HCT116 (cell line): ENCODE measurements at regions not wholly inside any gene's neighbourhood (a gene's known extent, or its start where the extent isn't known, plus 50 kb on each side); places are given as distances from the start of the nearest gene placed in this dataset.

Experiments
- ATAC-seq: fragments of 200-7000 bp; cut with Tn5 transposase; 2 replicates; pipeline ENCODE4 v1.9.1; 2020; ENCODE audit warnings: mild to moderate bottlenecking, moderate library complexity
- BruUV-seq: library from RNA; stranded (reverse); fragments of 400-500 nt; replicated peaks from 2 replicates; lab custom pipeline; 2021; lab: Mats Ljungman, UMichigan
- CTCF ChIA-PET: fragments of 300-600 bp; sonication (Branson Sonifier 250); formaldehyde crosslinking; loops from one replicate; lab custom pipeline; 2021; ENCODE audit warnings: antibody characterized with exemption; lab: Charles Lee
- POLR2A ChIA-PET: fragments of 300-600, 350-600 bp; sonication (Branson Sonifier 250); formaldehyde crosslinking; loops from one replicate; lab custom pipeline; 2021; ENCODE audit warnings: antibody characterized with exemption; lab: Charles Lee
- RAD21 ChIA-PET, 2 experiments: fragments of 300-600 bp; sonication (Branson Sonifier 250); formaldehyde crosslinking; loops; one replicate each; lab custom pipeline; 2023; ENCODE audit warnings: low total read pairs in 2 of 2; ENCODE audit not compliant: uncharacterized antibody in 2 of 2, unreplicated experiment in 2 of 2, low non-redundant PET in 1 of 2; lab: Charles Lee
- DNase-seq: peaks from one replicate; pipeline ENCODE4 v3.0.0-alpha.2; 2010; ENCODE audit warnings: low read depth, low spot score
- H2AFZ ChIP-seq: fragments of 200-600 bp; shearing (Covaris generic), sonication (generic); 2 replicates; pipeline ENCODE4 v1.6.1; 2017; ENCODE audit warnings: low read depth, mixed run types, mixed read lengths, antibody characterized with exemption, low read length; ENCODE audit not compliant: poor library complexity, severe bottlenecking
- H3K27ac ChIP-seq: 2 replicates; pipeline ENCODE4 v1.5.1; 2012; ENCODE audit warnings: low read depth, low read length
- H3K27me3 ChIP-seq: fragments of 200-600 bp; sonication (generic); 2 replicates; pipeline ENCODE4 v1.6.1; 2016; ENCODE audit warnings: mixed run types, low read length, mixed read lengths; ENCODE audit not compliant: insufficient read depth
- H3K36me3 ChIP-seq, 2 experiments: fragments of 200-500 bp in 1 of 2; fragments of 200-600 bp in 1 of 2; sonication (Bioruptor generic) in 1 of 2; sonication (generic) in 1 of 2; 2 replicates each; pipeline versions ENCODE4 v1.5.1 to v1.6.1; 2014 to 2016; ENCODE audit warnings: low read length in 2 of 2, inconsistent platforms in 1 of 2, mixed read lengths in 1 of 2, mixed run types in 1 of 2; ENCODE audit not compliant: insufficient read depth in 2 of 2, control insufficient read depth in 1 of 2
- H3K4me1 ChIP-seq, 2 experiments: fragments of 200-600 bp in 1 of 2; sonication (generic) in 1 of 2; 2 replicates each; pipeline versions ENCODE4 v1.5.1 to v1.6.1; 2012 to 2017; ENCODE audit warnings: low read length in 2 of 2, inconsistent platforms in 1 of 2, mild to moderate bottlenecking in 1 of 2, mixed read lengths in 1 of 2, mixed run types in 1 of 2, moderate library complexity in 1 of 2; ENCODE audit not compliant: insufficient read depth in 2 of 2, control insufficient read depth in 1 of 2
- H3K4me2 ChIP-seq: fragments of 200-600 bp; sonication (generic); 2 replicates; pipeline ENCODE4 v1.6.1; 2017; ENCODE audit warnings: mixed run types, low read length, mixed read lengths
- H3K4me3 ChIP-seq, 2 experiments: fragments of 200-600 bp in 1 of 2; sonication (generic) in 1 of 2; replicated peaks in 1 of 2; 2 replicates each; pipeline ENCODE4 v1.5.1; 2011 to 2016; ENCODE audit warnings: low read length in 2 of 2, control low read depth in 1 of 2, low read depth in 1 of 2, mild to moderate bottlenecking in 1 of 2, mixed read lengths in 1 of 2, mixed run types in 1 of 2
- H3K79me2 ChIP-seq: fragments of 200-600 bp; sonication (generic); 2 replicates; pipeline ENCODE4 v1.6.1; 2017; ENCODE audit warnings: mild to moderate bottlenecking, mixed run types, low read length, moderate library complexity, mixed read lengths; ENCODE audit not compliant: insufficient read depth
- H3K9ac ChIP-seq: fragments of 200-600 bp; sonication (generic); 2 replicates; pipeline ENCODE4 v1.6.1; 2016; ENCODE audit warnings: low read length, mixed read lengths
- H3K9me2 ChIP-seq: fragments of 200-600 bp; sonication (generic), shearing (Covaris generic); 2 replicates; pipeline ENCODE4 v1.6.1; 2017; ENCODE audit warnings: mixed run types, mild to moderate bottlenecking, moderate library complexity; ENCODE audit not compliant: insufficient read depth
- H3K9me3 ChIP-seq, 2 experiments: fragments of 200-500 bp in 1 of 2; fragments of 200-600 bp in 1 of 2; sonication (Bioruptor generic) in 1 of 2; sonication (generic) in 1 of 2; 2 replicates each; pipeline ENCODE4 v1.6.1; 2014 to 2017; ENCODE audit warnings: low read length in 2 of 2, mixed read lengths in 2 of 2, inconsistent platforms in 1 of 2, low read depth in 1 of 2, mild to moderate bottlenecking in 1 of 2, mixed run types in 1 of 2, moderate library complexity in 1 of 2; ENCODE audit not compliant: control insufficient read depth in 1 of 2, insufficient read depth in 1 of 2
- H4K20me1 ChIP-seq: fragments of 200-600 bp; sonication (generic), shearing (Covaris generic); 2 replicates; pipeline ENCODE4 v1.6.1; 2017; ENCODE audit warnings: mixed run types, mild to moderate bottlenecking, moderate library complexity; ENCODE audit not compliant: insufficient read depth
- EGR1 ChIP-seq: IDR thresholded peaks from 2 replicates; pipeline ENCODE4 v1.6.1; 2012; ENCODE audit warnings: low read depth
- EZH2phosphoT487 ChIP-seq: fragments of 200-600 bp; IDR thresholded peaks from 2 replicates; pipeline ENCODE4 v1.6.1; 2018; ENCODE audit warnings: antibody characterized with exemption, borderline replicate concordance
- MAX ChIP-seq: IDR thresholded peaks from 2 replicates; pipeline ENCODE4 v1.6.1; 2012
- RAD21 ChIP-seq: IDR thresholded peaks from 2 replicates; pipeline ENCODE4 v1.6.1; 2012; ENCODE audit warnings: low read depth, mild to moderate bottlenecking
- REST ChIP-seq: IDR thresholded peaks from 2 replicates; pipeline ENCODE4 v1.6.1; 2012; ENCODE audit warnings: low read depth
- SRF ChIP-seq: IDR thresholded peaks from 2 replicates; pipeline ENCODE4 v1.6.1; 2012; ENCODE audit warnings: low read depth
- YY1 ChIP-seq: IDR thresholded peaks from 2 replicates; pipeline ENCODE4 v1.6.1; 2011; ENCODE audit warnings: low read length, low read depth, moderate library complexity, mild to moderate bottlenecking; ENCODE audit not compliant: insufficient replicate concordance; ENCODE audit errors: extremely low read depth
- intact Hi-C: fragments of 100-400 bp; cut with micrococcal nuclease; formaldehyde crosslinking; loops from 2 replicates; pipeline ENCODE4 v1.10.0; 2022
- TF ChIP-seq, protein P1 (sequence below), 3 experiments: fragments of 200-600 bp in 1 of 3; sonication (generic) in 1 of 3; IDR thresholded peaks in 2 of 3; conservative IDR thresholded peaks in 1 of 3; 2 replicates each; pipeline ENCODE4 v1.5.1; 2012 to 2017; ENCODE audit warnings: low read depth in 2 of 3, low read length in 2 of 3, antibody characterized with exemption in 1 of 3, borderline replicate concordance in 1 of 3, control low read depth in 1 of 3, mild to moderate bottlenecking in 1 of 3, mixed read lengths in 1 of 3, mixed run types in 1 of 3, moderate library complexity in 1 of 3; ENCODE audit not compliant: insufficient read depth in 1 of 3

DNA sequence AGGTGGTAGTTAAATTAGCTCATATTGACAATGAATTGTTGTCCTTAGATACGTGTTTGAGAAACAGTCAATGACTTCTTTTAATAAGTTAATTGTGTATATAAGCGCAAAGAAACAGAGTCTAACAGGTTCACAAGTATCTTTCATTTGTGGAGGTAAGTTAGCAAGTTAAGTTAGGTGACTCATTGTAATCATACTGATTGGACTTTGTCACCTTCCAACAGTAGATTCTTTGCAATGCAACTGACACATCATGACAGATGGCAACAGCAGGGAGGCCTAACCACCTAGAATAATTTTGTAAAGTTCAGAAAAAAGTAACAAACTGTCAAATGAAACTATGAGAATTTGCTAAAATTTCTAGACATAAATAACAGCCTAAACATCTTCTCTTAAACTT is 207.6 kb upstream of the PITX2 start (continued):
- TF ChIP-seq REST (no peak), MAX (no peak), RAD21 (no peak), YY1 (no peak), EZH2phosphoT487 (no peak), EGR1 (no peak)
- TF ChIP-seq, protein P1, sequence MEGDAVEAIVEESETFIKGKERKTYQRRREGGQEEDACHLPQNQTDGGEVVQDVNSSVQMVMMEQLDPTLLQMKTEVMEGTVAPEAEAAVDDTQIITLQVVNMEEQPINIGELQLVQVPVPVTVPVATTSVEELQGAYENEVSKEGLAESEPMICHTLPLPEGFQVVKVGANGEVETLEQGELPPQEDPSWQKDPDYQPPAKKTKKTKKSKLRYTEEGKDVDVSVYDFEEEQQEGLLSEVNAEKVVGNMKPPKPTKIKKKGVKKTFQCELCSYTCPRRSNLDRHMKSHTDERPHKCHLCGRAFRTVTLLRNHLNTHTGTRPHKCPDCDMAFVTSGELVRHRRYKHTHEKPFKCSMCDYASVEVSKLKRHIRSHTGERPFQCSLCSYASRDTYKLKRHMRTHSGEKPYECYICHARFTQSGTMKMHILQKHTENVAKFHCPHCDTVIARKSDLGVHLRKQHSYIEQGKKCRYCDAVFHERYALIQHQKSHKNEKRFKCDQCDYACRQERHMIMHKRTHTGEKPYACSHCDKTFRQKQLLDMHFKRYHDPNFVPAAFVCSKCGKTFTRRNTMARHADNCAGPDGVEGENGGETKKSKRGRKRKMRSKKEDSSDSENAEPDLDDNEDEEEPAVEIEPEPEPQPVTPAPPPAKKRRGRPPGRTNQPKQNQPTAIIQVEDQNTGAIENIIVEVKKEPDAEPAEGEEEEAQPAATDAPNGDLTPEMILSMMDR (IDR thresholded peaks at IDR 0.05 in 2 of 3, conservative IDR thresholded peaks at IDR 0.05 in 1 of 3; ENCODE audit: borderline replicate concordance in 1 of 3, insufficient read depth in 1 of 3, low read depth in 2 of 3, low read length in 2 of 3): no peak

GRCh38 chr4:110837896-110838450 is 215.1 kb upstream of the PITX2 start:
- Histone ChIP-seq H3K36me3 (no peaks in the 10 kb centered on the region), H3K4me3 (no peak overlapping the region), H3K9me2 (no peaks in the 10 kb centered on the region), H3K79me2 (no peaks in the 10 kb centered on the region), H2AFZ (no peak overlapping the region), H3K4me1 (peaks cover 6 to 7% of the 10 kb centered on the region in 2 experiments; a peak in 3 of 4 replicates), H3K27me3 (no peaks in the 10 kb centered on the region), H3K9ac (no peak overlapping the region), H3K9me3 (no peaks in the 10 kb centered on the region), H4K20me1 (no peaks in the 10 kb centered on the region), H3K27ac (no peak overlapping the region), H3K4me2 (no peak overlapping the region)
- intact Hi-C loops: no loop called here
- RAD21 ChIA-PET: no interaction called here
- POLR2A ChIA-PET: no interaction called here
- DNase-seq (no peak), ATAC-seq (no peak)
- no TSS peak for BruUV-seq
- no peak for TF ChIP-seq SRF
- CTCF ChIA-PET: no interaction called here
